ENCODE measurements at regions not wholly inside any gene's neighbourhood (a gene's known extent, or its start where the extent isn't known, plus 50 kb on each side); places are given as distances from the start of the nearest gene placed in this dataset.
A peak's percentile ranks its signal among the peaks of the same experiment; 100 is the strongest.
"Not testable (repeated sequence)": the region's sequence is repeated elsewhere in the genome, so short reads cannot be mapped to it uniquely, and the experiment has no call there.

- H3K9ac ChIP-seq (ENCODE audit: insufficient read length) = no peak overlapping the region
- DNase-seq (ENCODE audit: low read depth, low spot score) = peak; percentile 37
- no peaks in the 10 kb centered on the region for H3K9me3 ChIP-seq (ENCODE audit: low read depth, low read length)
- H3K27ac ChIP-seq = peak overlapping the region; percentile 35; the same call in 1 of the 2 replicates
- peak overlapping the region; percentile 15; the same call in 1 of the 2 replicates for H3K4me3 ChIP-seq
- no peaks in the 10 kb centered on the region for H3K36me3 ChIP-seq (ENCODE audit: insufficient read depth, low read length)
- TF ChIP-seq FOXP2 (optimal IDR thresholded peaks at IDR 0.05; ENCODE audit: control extremely low read depth, extremely low read length, insufficient read depth) (no peak), EZH2 (IDR thresholded peaks at IDR 0.05) (no peak), POLR2AphosphoS5 (IDR thresholded peaks at IDR 0.05; ENCODE audit: borderline replicate concordance, low read depth, low read length) (no peak)
These were observed 457.8 kb downstream of the QKI start for GRCh38 chr6:163872335-163872734.

- no peak overlapping the region for H3K4me3 ChIP-seq
- TF ChIP-seq FOXP2 (optimal IDR thresholded peaks at IDR 0.05; ENCODE audit: control extremely low read depth, extremely low read length, insufficient read depth) (no peak), EZH2 (IDR thresholded peaks at IDR 0.05) (no peak), POLR2AphosphoS5 (IDR thresholded peaks at IDR 0.05; ENCODE audit: borderline replicate concordance, low read depth, low read length) (no peak)
- no peak for DNase-seq (ENCODE audit: low read depth, low spot score)
- H3K9me3 ChIP-seq (ENCODE audit: low read depth, low read length) = no peaks in the 10 kb centered on the region
- H3K9ac ChIP-seq (ENCODE audit: insufficient read length) = no peak overlapping the region
- H3K27ac ChIP-seq = no peak overlapping the region
- no peaks in the 10 kb centered on the region for H3K36me3 ChIP-seq (ENCODE audit: insufficient read depth, low read length)
These were observed 457.1 kb downstream of the QKI start for GRCh38 chr6:163871616-163872015.

GRCh38 chr6:163867518-163868292, 453.2 kb downstream of the QKI start:
- no peak for TF ChIP-seq EZH2 (IDR thresholded peaks at IDR 0.05)
- no peak for TF ChIP-seq FOXP2 (optimal IDR thresholded peaks at IDR 0.05; ENCODE audit: control extremely low read depth, extremely low read length, insufficient read depth)
- TF ChIP-seq POLR2AphosphoS5 (IDR thresholded peaks at IDR 0.05; ENCODE audit: borderline replicate concordance, low read depth, low read length) = no peak
- no peak overlapping the region for H3K27ac ChIP-seq
- no peak for DNase-seq (ENCODE audit: low read depth, low spot score)
- no peak overlapping the region for H3K9ac ChIP-seq (ENCODE audit: insufficient read length)
- H3K9me3 ChIP-seq (ENCODE audit: low read depth, low read length) = no peaks in the 10 kb centered on the region
- no peaks in the 10 kb centered on the region for H3K36me3 ChIP-seq (ENCODE audit: insufficient read depth, low read length)
- no peak overlapping the region for H3K4me3 ChIP-seq

GRCh38 chr6:163866192-163866591, 451.7 kb downstream of the QKI start:
- no peak for DNase-seq (ENCODE audit: low read depth, low spot score)
- H3K4me3 ChIP-seq = no peak overlapping the region
- TF ChIP-seq FOXP2 (optimal IDR thresholded peaks at IDR 0.05; ENCODE audit: control extremely low read depth, extremely low read length, insufficient read depth) = no peak
- no peak for TF ChIP-seq POLR2AphosphoS5 (IDR thresholded peaks at IDR 0.05; ENCODE audit: borderline replicate concordance, low read depth, low read length)
- no peak for TF ChIP-seq EZH2 (IDR thresholded peaks at IDR 0.05)
- H3K36me3 ChIP-seq (ENCODE audit: insufficient read depth, low read length) = no peaks in the 10 kb centered on the region
- H3K9me3 ChIP-seq (ENCODE audit: low read depth, low read length) = no peaks in the 10 kb centered on the region
- no peak overlapping the region for H3K9ac ChIP-seq (ENCODE audit: insufficient read length)
- H3K27ac ChIP-seq = no peak overlapping the region

DNA sequence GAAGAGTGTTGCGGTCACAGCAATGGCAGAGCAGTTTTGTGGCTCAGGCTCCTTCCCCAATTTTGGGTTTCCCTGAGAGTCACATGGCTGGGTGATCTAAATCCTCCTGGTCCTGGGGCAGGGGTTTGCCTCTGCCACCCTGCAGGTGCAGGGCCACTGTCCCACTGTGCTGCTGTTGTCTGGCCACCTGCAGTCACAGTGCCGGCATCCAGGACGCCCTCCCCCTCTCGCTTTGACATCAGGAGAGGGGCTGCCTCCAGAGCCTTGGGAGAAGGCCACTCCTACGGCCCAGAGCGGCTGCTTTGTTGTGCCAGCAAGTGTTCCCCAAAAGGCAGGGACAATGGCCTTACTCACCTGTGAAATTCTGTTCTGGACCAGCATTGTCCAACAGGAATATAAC, 449.0 kb downstream of the QKI start:
- Histone ChIP-seq H3K4me3 (no peak overlapping the region), H3K9me3 (ENCODE audit: low read depth, low read length) (no peaks in the 10 kb centered on the region), H3K9ac (ENCODE audit: insufficient read length) (no peak overlapping the region), H3K36me3 (ENCODE audit: insufficient read depth, low read length) (no peaks in the 10 kb centered on the region), H3K27ac (no peak overlapping the region)
- DNase-seq (ENCODE audit: low read depth, low spot score) = no peak
- no peak for TF ChIP-seq POLR2AphosphoS5 (IDR thresholded peaks at IDR 0.05; ENCODE audit: borderline replicate concordance, low read depth, low read length)
- no peak for TF ChIP-seq FOXP2 (optimal IDR thresholded peaks at IDR 0.05; ENCODE audit: control extremely low read depth, extremely low read length, insufficient read depth)
- TF ChIP-seq EZH2 (IDR thresholded peaks at IDR 0.05) = no peak

GRCh38 chr6:163862701-163863100, 448.2 kb downstream of the QKI start:
- H3K27ac ChIP-seq = no peak overlapping the region
- H3K9me3 ChIP-seq (ENCODE audit: low read depth, low read length) = no peaks in the 10 kb centered on the region
- no peak for TF ChIP-seq EZH2 (IDR thresholded peaks at IDR 0.05)
- no peak for TF ChIP-seq FOXP2 (optimal IDR thresholded peaks at IDR 0.05; ENCODE audit: control extremely low read depth, extremely low read length, insufficient read depth)
- TF ChIP-seq POLR2AphosphoS5 (IDR thresholded peaks at IDR 0.05; ENCODE audit: borderline replicate concordance, low read depth, low read length) = no peak
- no peak overlapping the region for H3K4me3 ChIP-seq
- DNase-seq (ENCODE audit: low read depth, low spot score) = no peak
- H3K36me3 ChIP-seq (ENCODE audit: insufficient read depth, low read length) = no peaks in the 10 kb centered on the region
- H3K9ac ChIP-seq (ENCODE audit: insufficient read length) = no peak overlapping the region

DNA sequence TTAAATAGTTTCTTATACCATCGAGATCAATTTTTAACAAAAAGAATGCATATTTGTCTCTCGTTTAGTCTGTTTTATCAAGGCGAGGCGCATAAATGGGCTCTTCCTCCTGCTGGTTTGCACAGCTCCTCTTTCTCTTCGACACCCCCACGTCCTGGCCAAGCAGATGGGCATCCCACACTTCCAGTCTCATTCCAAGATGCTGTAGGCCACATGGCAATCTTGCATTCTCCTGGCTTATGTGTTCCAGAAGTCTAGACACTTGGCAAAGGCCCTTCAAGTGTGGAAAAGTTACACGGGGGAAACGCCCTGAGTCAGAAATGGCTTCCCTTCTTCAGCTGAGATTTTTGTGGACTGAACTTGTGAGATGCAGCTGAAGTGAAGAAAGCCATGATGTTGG, 447.1 kb downstream of the QKI start:
- H3K27ac ChIP-seq = no peak overlapping the region
- no peaks in the 10 kb centered on the region for H3K36me3 ChIP-seq (ENCODE audit: insufficient read depth, low read length)
- no peak for DNase-seq (ENCODE audit: low read depth, low spot score)
- no peaks in the 10 kb centered on the region for H3K9me3 ChIP-seq (ENCODE audit: low read depth, low read length)
- no peak for TF ChIP-seq EZH2 (IDR thresholded peaks at IDR 0.05)
- TF ChIP-seq POLR2AphosphoS5 (IDR thresholded peaks at IDR 0.05; ENCODE audit: borderline replicate concordance, low read depth, low read length) = no peak
- TF ChIP-seq FOXP2 (optimal IDR thresholded peaks at IDR 0.05; ENCODE audit: control extremely low read depth, extremely low read length, insufficient read depth) = no peak
- no peak overlapping the region for H3K4me3 ChIP-seq
- no peak overlapping the region for H3K9ac ChIP-seq (ENCODE audit: insufficient read length)

- H3K9ac ChIP-seq (ENCODE audit: insufficient read length) = no peak overlapping the region
- TF ChIP-seq FOXP2 (optimal IDR thresholded peaks at IDR 0.05; ENCODE audit: control extremely low read depth, extremely low read length, insufficient read depth) = no peak
- TF ChIP-seq POLR2AphosphoS5 (IDR thresholded peaks at IDR 0.05; ENCODE audit: borderline replicate concordance, low read depth, low read length) = no peak
- TF ChIP-seq EZH2 (IDR thresholded peaks at IDR 0.05) = no peak
- no peak overlapping the region for H3K27ac ChIP-seq
- H3K9me3 ChIP-seq (ENCODE audit: low read depth, low read length) = no peaks in the 10 kb centered on the region
- H3K36me3 ChIP-seq (ENCODE audit: insufficient read depth, low read length) = no peaks in the 10 kb centered on the region
- no peak for DNase-seq (ENCODE audit: low read depth, low spot score)
- H3K4me3 ChIP-seq = no peak overlapping the region
These were observed 446.0 kb downstream of the QKI start for GRCh38 chr6:163860287-163861081.

GRCh38 chr6:163858870-163859269, 444.4 kb downstream of the QKI start:
- H3K9me3 ChIP-seq (ENCODE audit: low read depth, low read length); H3K9ac ChIP-seq (ENCODE audit: insufficient read length); DNase-seq (ENCODE audit: low read depth, low spot score); H3K4me3 ChIP-seq; H3K36me3 ChIP-seq (ENCODE audit: insufficient read depth, low read length); H3K27ac ChIP-seq: not testable (repeated sequence)
